ENCODE measurements at regions not wholly inside any gene's neighbourhood (a gene's known extent, or its start where the extent isn't known, plus 50 kb on each side); places are given as distances from the start of the nearest gene placed in this dataset.

GRCh38 chr4:10276152-10276551, 159.6 kb upstream of the WDR1 start:
- H3K9me3 ChIP-seq (ENCODE audit: control insufficient read depth in 1 of 2, insufficient read depth in 1 of 2, low read depth in 1 of 2, low read length in 2 of 2) = no peaks in the 10 kb centered on the region
- H3K9me2 ChIP-seq (ENCODE audit: insufficient read depth) = no peaks in the 10 kb centered on the region
- DNase-seq (ENCODE audit: low read depth, low spot score) (no peak), ATAC-seq (no peak)
- intact Hi-C loops (cut with micrococcal nuclease) = no loop called here
- peaks cover 38% of the 10 kb centered on the region for H3K27me3 ChIP-seq (ENCODE audit: insufficient read depth, low read length)
- ChIA-PET POLR2A (no interaction called here), RAD21 (ENCODE audit: low non-redundant PET in 1 of 2, low total read pairs in 2 of 2, uncharacterized antibody in 2 of 2, unreplicated experiment in 2 of 2) (no interaction called here), CTCF (no interaction called here)
- no peak overlapping the region for H3K4me2 ChIP-seq (ENCODE audit: low read length)
- H3K36me3 ChIP-seq (ENCODE audit: control insufficient read depth in 1 of 2, insufficient read depth in 2 of 2, low read length in 2 of 2) = no peaks in the 10 kb centered on the region
- H2AFZ ChIP-seq (ENCODE audit: low read depth, low read length, poor library complexity, severe bottlenecking) = no peak overlapping the region
- H4K20me1 ChIP-seq (ENCODE audit: insufficient read depth) = no peaks in the 10 kb centered on the region
- TF ChIP-seq SP1 (IDR thresholded peaks at IDR 0.05; ENCODE audit: low read depth) = no peak
- TF ChIP-seq EGR1 (IDR thresholded peaks at IDR 0.05; ENCODE audit: low read depth) = no peak
- no peak for TF ChIP-seq CTCF (IDR thresholded peaks at IDR 0.05 in 2 of 3, conservative IDR thresholded peaks at IDR 0.05 in 1 of 3; ENCODE audit: borderline replicate concordance in 1 of 3, insufficient read depth in 1 of 3, low read depth in 2 of 3, low read length in 2 of 3)
- TF ChIP-seq ATF3 (IDR thresholded peaks at IDR 0.05) = no peak
- TF ChIP-seq MAX (IDR thresholded peaks at IDR 0.05) = no peak
- TF ChIP-seq EZH2 (IDR thresholded peaks at IDR 0.05) = no peak
- no peak for TF ChIP-seq ZBTB33 (IDR thresholded peaks at IDR 0.05; ENCODE audit: extremely low read depth, insufficient replicate concordance, low read length)
- TF ChIP-seq SIN3A (IDR thresholded peaks at IDR 0.05; ENCODE audit: low read depth) = no peak
- TF ChIP-seq YY1 (IDR thresholded peaks at IDR 0.05; ENCODE audit: extremely low read depth, insufficient replicate concordance, low read depth, low read length) = no peak
- no peak for TF ChIP-seq POLR2A (IDR thresholded peaks at IDR 0.05; ENCODE audit: borderline replicate concordance, extremely low read depth, insufficient read depth, insufficient read length)
- TF ChIP-seq FOSL1 (IDR thresholded peaks at IDR 0.05; ENCODE audit: low read depth) = no peak
- no peak for TF ChIP-seq ZFX (IDR thresholded peaks at IDR 0.05)
- no peak for TF ChIP-seq ELF1 (IDR thresholded peaks at IDR 0.05; ENCODE audit: borderline replicate concordance, low read depth)
- TF ChIP-seq ZNF274 (IDR thresholded peaks at IDR 0.05; ENCODE audit: low read depth, low read length) = no peak
- no peak for TF ChIP-seq EZH2phosphoT487 (IDR thresholded peaks at IDR 0.05; ENCODE audit: borderline replicate concordance)
- no peak for TF ChIP-seq RAD21 (IDR thresholded peaks at IDR 0.05; ENCODE audit: low read depth)
- TF ChIP-seq JUND (IDR thresholded peaks at IDR 0.05) = no peak
- no peak for TF ChIP-seq CEBPB (IDR thresholded peaks at IDR 0.05; ENCODE audit: low read depth)
- no peak for TF ChIP-seq POLR2AphosphoS5 (IDR thresholded peaks at IDR 0.05; ENCODE audit: low read depth, low read length)
- no peak for TF ChIP-seq SRF (IDR thresholded peaks at IDR 0.05; ENCODE audit: low read depth)
- H3K9ac ChIP-seq (ENCODE audit: low read length) = no peak overlapping the region
- no peaks in the 10 kb centered on the region for H3K79me2 ChIP-seq (ENCODE audit: insufficient read depth, low read length)
- H3K4me3 ChIP-seq (replicated peaks in 1 of 2; ENCODE audit: low read depth in 1 of 2, low read length in 2 of 2) = no peak overlapping the region
- BruUV-seq (replicated peaks) = no TSS peak
- no peaks in the 10 kb centered on the region for H3K4me1 ChIP-seq (ENCODE audit: control insufficient read depth in 1 of 2, insufficient read depth in 2 of 2, low read length in 2 of 2)
- no peak overlapping the region for H3K27ac ChIP-seq (ENCODE audit: low read depth, low read length)

Data from HCT116 (cell line).